HL-60 (cell line): ENCODE measurements at regions not wholly inside any gene's neighbourhood (a gene's known extent, or its start where the extent isn't known, plus 50 kb on each side); places are given as distances from the start of the nearest gene placed in this dataset.

ENCODE experiments used
- DNase-seq, 2 experiments: peaks; one replicate each; pipeline ENCODE4 v3.0.0-alpha.2; 2010 to 2020; ENCODE audit warnings: low read depth in 1 of 2, low spot score in 1 of 2
- H3K27ac ChIP-seq: fragments of 250-450 bp; sonication (Bioruptor Pico); replicated peaks from 2 replicates; pipeline ENCODE4 v1.5.1; 2020; ENCODE audit warnings: mild to moderate bottlenecking, moderate library complexity
- H3K27me3 ChIP-seq: fragments of 250-450 bp; sonication (Bioruptor Pico); 2 replicates; pipeline ENCODE4 v1.5.1; 2021; ENCODE audit warnings: mild to moderate bottlenecking, moderate library complexity; ENCODE audit not compliant: insufficient read depth, poor library complexity, severe bottlenecking
- H3K4me3 ChIP-seq: replicated peaks from 2 replicates; pipeline ENCODE4 v1.5.1; 2011; ENCODE audit warnings: mild to moderate bottlenecking, control low read depth, low read length; ENCODE audit not compliant: insufficient read depth
- GABPA ChIP-seq: IDR thresholded peaks from 2 replicates; pipeline ENCODE4 v1.6.1; 2012; ENCODE audit warnings: low read depth
- POLR2AphosphoS5 ChIP-seq: IDR thresholded peaks from 2 replicates; pipeline ENCODE4 v1.6.1; 2012; ENCODE audit warnings: low read depth
- SPI1 ChIP-seq: IDR thresholded peaks from 2 replicates; pipeline ENCODE4 v1.6.1; 2012; ENCODE audit warnings: low read depth, mild to moderate bottlenecking, borderline replicate concordance
- TF ChIP-seq, protein P1 (sequence below): IDR thresholded peaks from 2 replicates; pipeline ENCODE4 v1.6.1; 2012; ENCODE audit warnings: low read depth; ENCODE audit not compliant: insufficient replicate concordance
- TF ChIP-seq, protein P2 (sequence below): IDR thresholded peaks from one replicate; pipeline ENCODE4 v1.5.1; 2011; ENCODE audit warnings: low read length, control low read depth, inconsistent platforms; ENCODE audit not compliant: insufficient read depth

DNA sequence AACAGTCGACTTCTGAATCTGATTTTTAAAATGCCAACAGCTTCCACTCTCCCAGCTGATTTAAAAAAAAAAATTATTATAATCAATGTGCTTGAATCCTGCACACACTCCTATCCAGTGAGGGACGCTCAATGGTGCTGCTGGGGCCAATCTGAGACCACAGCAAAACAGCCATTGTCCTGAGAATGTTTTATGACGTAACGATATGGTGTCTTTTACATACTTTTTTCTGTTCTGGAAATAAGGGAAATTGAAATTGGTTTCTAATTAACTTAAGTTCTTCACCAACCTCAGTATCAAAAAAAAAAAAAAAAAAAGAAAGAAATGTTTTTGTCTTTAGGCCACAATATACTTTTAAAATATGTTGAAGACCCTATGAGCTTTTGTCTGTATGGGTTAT is 66.1 kb upstream of the SOX1 start:
- H3K27me3 ChIP-seq = no peaks in the 10 kb centered on the region
- DNase-seq = no peak
- TF ChIP-seq, protein P1, sequence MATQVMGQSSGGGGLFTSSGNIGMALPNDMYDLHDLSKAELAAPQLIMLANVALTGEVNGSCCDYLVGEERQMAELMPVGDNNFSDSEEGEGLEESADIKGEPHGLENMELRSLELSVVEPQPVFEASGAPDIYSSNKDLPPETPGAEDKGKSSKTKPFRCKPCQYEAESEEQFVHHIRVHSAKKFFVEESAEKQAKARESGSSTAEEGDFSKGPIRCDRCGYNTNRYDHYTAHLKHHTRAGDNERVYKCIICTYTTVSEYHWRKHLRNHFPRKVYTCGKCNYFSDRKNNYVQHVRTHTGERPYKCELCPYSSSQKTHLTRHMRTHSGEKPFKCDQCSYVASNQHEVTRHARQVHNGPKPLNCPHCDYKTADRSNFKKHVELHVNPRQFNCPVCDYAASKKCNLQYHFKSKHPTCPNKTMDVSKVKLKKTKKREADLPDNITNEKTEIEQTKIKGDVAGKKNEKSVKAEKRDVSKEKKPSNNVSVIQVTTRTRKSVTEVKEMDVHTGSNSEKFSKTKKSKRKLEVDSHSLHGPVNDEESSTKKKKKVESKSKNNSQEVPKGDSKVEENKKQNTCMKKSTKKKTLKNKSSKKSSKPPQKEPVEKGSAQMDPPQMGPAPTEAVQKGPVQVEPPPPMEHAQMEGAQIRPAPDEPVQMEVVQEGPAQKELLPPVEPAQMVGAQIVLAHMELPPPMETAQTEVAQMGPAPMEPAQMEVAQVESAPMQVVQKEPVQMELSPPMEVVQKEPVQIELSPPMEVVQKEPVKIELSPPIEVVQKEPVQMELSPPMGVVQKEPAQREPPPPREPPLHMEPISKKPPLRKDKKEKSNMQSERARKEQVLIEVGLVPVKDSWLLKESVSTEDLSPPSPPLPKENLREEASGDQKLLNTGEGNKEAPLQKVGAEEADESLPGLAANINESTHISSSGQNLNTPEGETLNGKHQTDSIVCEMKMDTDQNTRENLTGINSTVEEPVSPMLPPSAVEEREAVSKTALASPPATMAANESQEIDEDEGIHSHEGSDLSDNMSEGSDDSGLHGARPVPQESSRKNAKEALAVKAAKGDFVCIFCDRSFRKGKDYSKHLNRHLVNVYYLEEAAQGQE = no peak
- no peak for TF ChIP-seq SPI1
- TF ChIP-seq POLR2AphosphoS5 = no peak
- TF ChIP-seq, protein P2, sequence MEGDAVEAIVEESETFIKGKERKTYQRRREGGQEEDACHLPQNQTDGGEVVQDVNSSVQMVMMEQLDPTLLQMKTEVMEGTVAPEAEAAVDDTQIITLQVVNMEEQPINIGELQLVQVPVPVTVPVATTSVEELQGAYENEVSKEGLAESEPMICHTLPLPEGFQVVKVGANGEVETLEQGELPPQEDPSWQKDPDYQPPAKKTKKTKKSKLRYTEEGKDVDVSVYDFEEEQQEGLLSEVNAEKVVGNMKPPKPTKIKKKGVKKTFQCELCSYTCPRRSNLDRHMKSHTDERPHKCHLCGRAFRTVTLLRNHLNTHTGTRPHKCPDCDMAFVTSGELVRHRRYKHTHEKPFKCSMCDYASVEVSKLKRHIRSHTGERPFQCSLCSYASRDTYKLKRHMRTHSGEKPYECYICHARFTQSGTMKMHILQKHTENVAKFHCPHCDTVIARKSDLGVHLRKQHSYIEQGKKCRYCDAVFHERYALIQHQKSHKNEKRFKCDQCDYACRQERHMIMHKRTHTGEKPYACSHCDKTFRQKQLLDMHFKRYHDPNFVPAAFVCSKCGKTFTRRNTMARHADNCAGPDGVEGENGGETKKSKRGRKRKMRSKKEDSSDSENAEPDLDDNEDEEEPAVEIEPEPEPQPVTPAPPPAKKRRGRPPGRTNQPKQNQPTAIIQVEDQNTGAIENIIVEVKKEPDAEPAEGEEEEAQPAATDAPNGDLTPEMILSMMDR = no peak
- TF ChIP-seq GABPA = no peak
- H3K27ac ChIP-seq = no peak overlapping the region
- no peak overlapping the region for H3K4me3 ChIP-seq

DNA sequence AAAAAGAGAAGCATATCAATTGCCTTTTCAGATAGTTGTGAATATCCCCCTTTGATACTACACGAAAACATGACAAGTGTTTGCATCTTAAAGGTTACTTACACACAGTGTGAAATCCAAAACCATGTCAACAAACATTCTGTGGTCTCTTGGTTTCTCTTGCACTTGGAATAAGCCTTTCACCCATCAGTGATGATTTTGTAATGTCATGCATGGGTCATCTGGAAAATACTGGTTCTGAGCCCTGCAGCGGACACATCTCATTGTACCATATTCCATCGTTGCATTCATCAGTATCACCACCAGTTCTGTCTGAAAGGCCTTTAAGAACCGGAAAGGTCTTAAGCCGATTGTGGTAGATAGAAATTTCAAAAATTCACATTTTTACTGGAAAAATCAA is 65.4 kb upstream of the SOX1 start:
- DNase-seq = no peak
- no peaks in the 10 kb centered on the region for H3K27me3 ChIP-seq
- no peak overlapping the region for H3K4me3 ChIP-seq
- H3K27ac ChIP-seq = no peak overlapping the region
- TF ChIP-seq, protein P2 = no peak
- TF ChIP-seq SPI1 (no peak), GABPA (no peak), POLR2AphosphoS5 (no peak)
- TF ChIP-seq, protein P1 = no peak

DNA sequence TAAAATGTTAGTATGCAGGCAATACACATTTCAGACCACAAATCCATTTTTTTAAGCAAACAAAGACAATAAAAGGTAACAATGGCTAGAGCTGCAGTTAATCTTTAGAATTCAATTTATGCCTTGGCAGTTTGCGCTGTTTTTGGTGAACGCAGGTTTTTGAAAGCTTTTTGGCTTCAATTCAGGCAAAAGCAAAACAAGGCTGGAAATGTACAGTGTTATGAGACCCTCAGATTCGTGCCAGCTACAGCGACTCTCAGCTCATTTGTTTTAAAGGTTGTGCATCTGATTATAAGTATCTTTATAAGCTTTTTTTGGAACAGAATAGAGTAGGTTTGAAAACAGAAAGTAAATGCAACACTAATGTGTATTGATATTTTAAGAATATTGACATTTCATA is 63.6 kb upstream of the SOX1 start:
- H3K27ac ChIP-seq = no peak overlapping the region
- no peaks in the 10 kb centered on the region for H3K27me3 ChIP-seq
- no peak for TF ChIP-seq POLR2AphosphoS5
- TF ChIP-seq, protein P1 = no peak
- no peak for TF ChIP-seq GABPA
- no peak for TF ChIP-seq SPI1
- TF ChIP-seq, protein P2 = no peak
- H3K4me3 ChIP-seq = no peak overlapping the region
- DNase-seq = no peak
